Activated CD8-positive, alpha-beta T cell treated with anti-CD3 and anti-CD28 coated beads, Interleukin-2, amount 10 ng/mL, durations not matched to agents 7 days and 5 days (primary cell): ENCODE measurements at regions not wholly inside any gene's neighbourhood (a gene's known extent, or its start where the extent isn't known, plus 50 kb on each side); places are given as distances from the start of the nearest gene placed in this dataset.

Source experiments
- ATAC-seq: fragments of 150-1000 bp; cut with Tn5 transposase; one replicate; pipeline ENCODE4 v1.10.0; 2021; ENCODE audit warnings: moderate library complexity
- CTCF ChIA-PET: fragments of 350-600 bp; sonication (Branson Sonifier 250); formaldehyde crosslinking; loops from one replicate; lab custom pipeline; 2021; ENCODE audit warnings: antibody characterized with exemption; lab: Charles Lee
- POLR2A ChIA-PET: fragments of 350-600 bp; sonication (Branson Sonifier 250); formaldehyde crosslinking; loops from one replicate; lab custom pipeline; 2021; ENCODE audit warnings: antibody characterized with exemption; lab: Charles Lee
- DNase-seq: peaks from one replicate; pipeline ENCODE4 v3.0.0-alpha.2; 2020
- H3K27ac Mint-ChIP-seq: one replicate; pipeline ENCODE4 v1.8.0; 2021; ENCODE audit warnings: mild to moderate bottlenecking, mixed read lengths
- H3K27me3 Mint-ChIP-seq: one replicate; pipeline ENCODE4 v1.8.0; 2021; ENCODE audit warnings: low read depth, mixed read lengths
- H3K36me3 Mint-ChIP-seq: one replicate; pipeline ENCODE4 v1.8.0; 2021; ENCODE audit warnings: low read depth, mixed read lengths
- H3K4me1 Mint-ChIP-seq: one replicate; pipeline ENCODE4 v1.8.0; 2021; ENCODE audit warnings: low read depth, mixed read lengths
- H3K4me3 Mint-ChIP-seq: one replicate; pipeline ENCODE4 v1.8.0; 2021; ENCODE audit warnings: mild to moderate bottlenecking, mixed read lengths
- H3K9me3 Mint-ChIP-seq: one replicate; pipeline ENCODE4 v1.8.0; 2022; ENCODE audit warnings: mixed read lengths; ENCODE audit not compliant: insufficient read depth

DNA sequence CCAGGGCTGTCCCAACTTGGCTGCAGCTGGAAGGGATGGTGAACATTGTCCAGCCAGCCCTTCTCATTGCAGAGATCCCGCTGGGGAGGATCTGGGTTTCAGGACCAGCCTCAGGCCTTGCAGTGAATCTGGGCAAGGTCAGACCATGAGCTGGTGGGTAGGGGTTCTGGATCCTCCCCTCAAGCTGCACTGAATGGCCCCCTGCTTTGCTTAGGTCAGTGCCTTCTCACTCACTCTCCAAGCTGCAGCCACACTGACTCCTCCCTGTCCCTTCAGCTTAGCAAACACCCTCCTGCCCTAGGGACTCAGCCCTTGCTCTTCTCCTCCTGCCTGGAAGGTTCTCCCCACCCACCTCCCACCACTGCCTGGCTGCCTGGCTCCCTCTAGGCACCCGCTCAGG is 95.3 kb upstream of the KCNG1 start:
- Mint-ChIP-seq H3K36me3 (no peaks in the 10 kb centered on the region), H3K27me3 (peaks cover 17% of the 10 kb centered on the region), H3K4me3 (no peak overlapping the region), H3K27ac (no peak overlapping the region), H3K9me3 (no peaks in the 10 kb centered on the region), H3K4me1 (no peaks in the 10 kb centered on the region)
- ATAC-seq (no peak), DNase-seq (no peak)
- ChIA-PET POLR2A (no interaction called here), CTCF (no interaction called here)

DNA sequence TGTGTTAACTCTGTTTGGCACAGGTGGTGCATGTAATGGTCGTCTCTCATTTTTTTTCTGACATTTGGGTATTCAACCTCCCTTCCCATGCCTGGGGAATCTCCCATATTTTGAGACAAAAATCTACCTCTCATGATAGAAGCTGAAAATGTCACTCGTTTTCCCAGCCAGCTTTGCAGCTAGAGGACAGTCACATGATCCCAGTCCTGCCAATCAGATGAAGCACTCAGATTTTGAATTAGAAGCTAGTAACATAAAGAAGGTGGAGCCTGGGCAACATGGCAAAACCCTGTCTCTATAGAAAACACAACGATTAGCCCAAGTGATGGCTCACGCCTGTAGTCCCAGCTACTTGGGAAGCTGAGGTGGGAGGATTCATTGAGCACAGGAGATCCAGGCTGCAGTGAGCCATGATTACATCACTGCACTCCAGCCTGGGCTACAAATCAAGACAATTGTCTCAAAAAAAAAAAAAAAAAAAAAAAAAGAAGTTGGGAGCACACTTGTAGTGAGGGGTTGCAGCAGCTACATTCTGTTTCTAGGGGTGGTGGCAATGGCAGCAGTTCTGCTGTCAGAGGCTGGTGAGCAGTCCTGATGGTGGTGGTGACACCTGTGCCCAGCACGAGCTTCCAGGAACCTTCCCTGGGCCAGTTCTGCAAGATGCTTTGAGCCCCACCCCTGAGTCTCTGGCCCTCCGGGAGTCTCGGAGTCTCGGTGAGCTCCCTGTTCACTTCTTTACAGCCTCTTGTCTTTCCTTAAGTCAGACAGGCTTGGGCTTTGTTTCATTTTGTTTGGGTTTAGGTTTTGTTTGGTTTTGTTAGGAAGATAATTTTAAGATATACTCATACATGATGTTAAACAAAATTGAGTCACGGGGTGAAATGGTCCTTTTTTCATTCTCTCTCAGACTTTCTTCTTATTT is 94.1 kb upstream of the KCNG1 start:
- ChIA-PET POLR2A (no interaction called here), CTCF (interaction anchor here (1.3 kb wide), 1 partner anchor 129 kb away, joined by 3 read pairs; no protein-coding TSS in a partner anchor)
- no peaks in the 10 kb centered on the region for H3K36me3 Mint-ChIP-seq
- peaks cover 6% of the 10 kb centered on the region for H3K27me3 Mint-ChIP-seq
- H3K9me3 Mint-ChIP-seq = no peaks in the 10 kb centered on the region
- ATAC-seq = no peak
- no peaks in the 10 kb centered on the region for H3K4me1 Mint-ChIP-seq
- no peak for DNase-seq
- no peak overlapping the region for H3K4me3 Mint-ChIP-seq
- H3K27ac Mint-ChIP-seq = no peak overlapping the region

DNA sequence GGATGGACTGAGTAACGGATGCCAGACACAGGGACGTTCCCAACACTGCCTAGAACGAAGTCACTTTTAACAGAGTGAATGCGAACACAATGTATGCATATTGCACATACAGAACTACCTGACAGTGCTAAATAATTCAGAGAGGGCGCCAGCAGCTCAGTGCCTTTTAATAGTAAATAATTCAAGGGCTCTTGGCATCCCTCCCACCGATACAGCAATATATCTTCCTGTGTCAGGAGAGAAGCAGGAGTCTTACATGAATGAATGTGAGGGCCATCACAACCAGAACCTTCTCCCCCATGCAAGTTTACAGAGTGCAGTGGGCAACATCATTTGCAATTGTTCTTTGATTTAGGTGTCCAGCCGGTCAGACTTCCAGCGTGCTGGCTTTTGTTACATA is 88.4 kb upstream of the KCNG1 start:
- ATAC-seq = no peak
- no peak overlapping the region for H3K4me3 Mint-ChIP-seq
- DNase-seq = no peak
- POLR2A ChIA-PET = interaction anchor here (0.6 kb wide), 1 partner anchor 1938 kb away, joined by 3 read pairs; no protein-coding TSS in a partner anchor
- H3K4me1 Mint-ChIP-seq = no peaks in the 10 kb centered on the region
- no peaks in the 10 kb centered on the region for H3K9me3 Mint-ChIP-seq
- H3K27me3 Mint-ChIP-seq = peaks cover 15% of the 10 kb centered on the region
- CTCF ChIA-PET = no interaction called here
- no peaks in the 10 kb centered on the region for H3K36me3 Mint-ChIP-seq
- H3K27ac Mint-ChIP-seq = no peak overlapping the region

DNA sequence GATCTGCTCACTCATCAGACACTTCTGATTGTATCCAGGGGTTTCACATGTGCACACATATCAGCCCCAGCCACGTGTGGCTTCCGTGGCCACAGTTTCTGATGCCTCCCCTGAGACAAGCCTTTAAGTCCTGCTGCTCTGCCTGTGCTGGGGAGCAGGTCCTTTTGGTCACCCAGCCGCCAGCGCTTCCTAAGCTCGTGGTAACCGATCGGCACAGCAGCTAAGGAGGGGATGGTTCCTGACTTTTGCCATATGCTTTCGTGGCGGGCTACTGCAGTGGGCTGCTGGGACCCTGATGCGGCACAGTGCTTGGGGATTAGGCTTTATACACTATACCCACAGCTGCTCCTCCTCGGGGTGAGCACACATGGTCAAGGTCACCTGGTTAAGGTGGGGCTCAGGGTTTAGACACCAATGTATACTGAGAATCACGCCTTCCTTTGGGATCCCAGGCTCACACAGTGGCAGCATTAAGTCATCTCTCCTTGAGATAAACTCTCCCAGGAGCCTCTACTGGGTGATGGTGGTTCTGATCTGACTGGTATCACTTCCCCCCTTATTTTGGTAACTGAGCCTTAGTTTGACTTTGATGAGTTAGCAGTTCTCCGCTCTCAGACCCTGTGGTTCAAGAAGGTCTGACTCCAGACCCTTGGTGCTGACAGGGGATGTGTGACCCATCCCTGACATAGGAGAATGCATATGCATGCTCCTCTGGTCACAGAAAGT is 85.9 kb upstream of the KCNG1 start:
- Mint-ChIP-seq H3K36me3 (no peaks in the 10 kb centered on the region), H3K4me3 (no peak overlapping the region), H3K4me1 (no peaks in the 10 kb centered on the region), H3K27ac (no peak overlapping the region), H3K9me3 (no peaks in the 10 kb centered on the region), H3K27me3 (peaks cover 14% of the 10 kb centered on the region)
- ChIA-PET CTCF (no interaction called here), POLR2A (no interaction called here)
- no peak for DNase-seq
- ATAC-seq = no peak

DNA sequence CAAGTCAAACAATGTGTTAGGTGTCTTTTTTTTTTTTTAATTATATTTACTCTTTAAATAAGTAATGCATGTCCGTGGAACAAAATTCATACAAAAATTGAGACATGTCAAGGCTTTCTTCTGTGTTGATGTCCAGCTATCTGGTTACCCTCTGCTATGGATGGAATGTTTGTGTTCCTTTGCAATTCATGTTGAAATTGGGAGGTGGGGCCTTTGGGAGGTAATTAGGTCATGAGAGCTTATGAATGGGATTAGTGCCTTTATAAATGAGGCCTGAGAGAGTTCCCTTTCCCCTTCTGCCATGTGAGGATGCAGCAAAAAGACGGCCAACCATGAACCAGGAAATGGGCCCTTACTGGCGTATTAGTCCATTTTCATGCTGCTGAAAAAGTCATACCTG is 83.1 kb upstream of the KCNG1 start:
- H3K4me1 Mint-ChIP-seq = no peaks in the 10 kb centered on the region
- H3K27me3 Mint-ChIP-seq = peaks cover 14% of the 10 kb centered on the region

DNA sequence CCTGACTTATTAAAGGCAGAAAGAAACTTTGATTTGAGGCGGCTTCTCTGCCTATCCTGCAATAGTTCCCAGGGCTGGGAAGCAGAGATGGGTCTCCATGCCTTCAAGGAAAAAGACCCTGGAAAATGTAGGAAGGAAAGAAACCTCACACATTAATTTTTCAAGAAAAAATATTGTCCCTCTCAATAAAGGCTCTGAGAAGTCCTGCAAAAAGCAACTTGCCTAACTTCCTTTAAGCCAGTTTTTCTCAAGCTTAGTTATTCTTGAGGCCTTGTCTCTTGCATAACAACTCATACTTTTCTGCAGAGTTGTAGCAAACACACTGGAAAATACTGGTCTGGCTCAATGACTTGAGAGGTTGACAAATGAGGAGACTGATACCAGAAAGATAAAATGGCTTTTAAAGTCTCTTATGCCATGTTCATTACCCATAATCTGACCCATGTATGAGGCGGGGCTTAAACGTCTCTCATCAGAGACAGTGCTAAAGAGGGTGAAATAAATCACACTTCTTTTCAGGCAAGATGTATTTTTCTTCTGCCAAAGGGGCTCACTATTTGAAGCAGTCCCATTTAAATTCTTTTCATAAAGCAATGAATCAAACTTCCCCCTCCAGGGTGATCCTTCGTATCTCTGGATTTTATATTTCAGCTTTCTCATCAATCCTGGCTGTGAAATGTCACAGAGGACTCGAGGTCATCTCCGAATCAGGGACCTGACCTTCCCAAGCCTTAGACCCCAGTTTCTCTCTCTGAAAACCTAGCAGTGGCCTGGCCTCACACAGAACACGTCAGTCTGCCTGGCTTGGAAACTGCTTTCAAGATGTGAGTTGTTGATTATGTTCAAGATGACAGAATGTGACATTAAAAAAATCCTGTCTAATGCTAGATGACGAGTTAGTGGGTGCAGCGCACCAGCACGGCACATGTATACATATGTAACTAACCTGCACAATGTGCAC is 82.3 kb upstream of the KCNG1 start:
- CTCF ChIA-PET = no interaction called here

More for the DNA sequence above, 83.1 kb upstream of the KCNG1 start:
- POLR2A ChIA-PET = no interaction called here
- DNase-seq = no peak
- Mint-ChIP-seq H3K4me3 (no peak overlapping the region), H3K9me3 (no peaks in the 10 kb centered on the region), H3K27ac (no peak overlapping the region), H3K36me3 (no peaks in the 10 kb centered on the region)
- CTCF ChIA-PET = no interaction called here
- ATAC-seq = no peak

DNA sequence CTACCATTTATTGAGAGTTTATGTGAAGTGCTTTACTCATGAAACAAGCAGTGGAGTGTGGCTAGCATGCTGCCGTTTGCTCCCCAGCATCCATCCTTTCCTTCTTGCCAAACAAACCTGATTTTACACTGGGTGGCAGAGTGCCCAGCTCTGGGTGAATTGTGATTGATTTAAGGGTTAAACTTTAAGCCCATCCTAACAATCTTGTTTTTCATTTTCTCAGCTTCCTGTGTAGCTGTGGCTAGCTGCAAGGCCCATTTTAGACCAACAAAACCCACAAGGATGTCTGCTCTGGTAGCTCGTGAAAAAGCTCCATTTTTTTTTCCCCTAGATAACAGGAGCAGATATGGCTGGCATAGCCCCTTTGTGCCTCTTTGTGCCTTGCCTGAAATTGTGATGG is 77.7 kb upstream of the KCNG1 start:
- Mint-ChIP-seq H3K27ac (no peak overlapping the region), H3K36me3 (no peaks in the 10 kb centered on the region), H3K4me3 (no peak overlapping the region), H3K27me3 (peaks cover 8% of the 10 kb centered on the region), H3K4me1 (no peaks in the 10 kb centered on the region), H3K9me3 (no peaks in the 10 kb centered on the region)
- no peak for DNase-seq
- POLR2A ChIA-PET = interaction anchor here (0.7 kb wide), 1 partner anchor 27 kb away, joined by 3 read pairs; no protein-coding TSS in a partner anchor
- CTCF ChIA-PET = interaction anchor here (1.1 kb wide), 1 partner anchor 9 kb away, joined by 3 read pairs; no protein-coding TSS in a partner anchor
- no peak for ATAC-seq

More for the DNA sequence above, 82.3 kb upstream of the KCNG1 start:
- ATAC-seq = no peak
- H3K36me3 Mint-ChIP-seq = no peaks in the 10 kb centered on the region
- POLR2A ChIA-PET = no interaction called here
- DNase-seq = no peak
- H3K4me3 Mint-ChIP-seq = no peak overlapping the region
- H3K4me1 Mint-ChIP-seq = no peaks in the 10 kb centered on the region
- no peak overlapping the region for H3K27ac Mint-ChIP-seq
- peaks cover 9% of the 10 kb centered on the region for H3K27me3 Mint-ChIP-seq
- no peaks in the 10 kb centered on the region for H3K9me3 Mint-ChIP-seq

DNA sequence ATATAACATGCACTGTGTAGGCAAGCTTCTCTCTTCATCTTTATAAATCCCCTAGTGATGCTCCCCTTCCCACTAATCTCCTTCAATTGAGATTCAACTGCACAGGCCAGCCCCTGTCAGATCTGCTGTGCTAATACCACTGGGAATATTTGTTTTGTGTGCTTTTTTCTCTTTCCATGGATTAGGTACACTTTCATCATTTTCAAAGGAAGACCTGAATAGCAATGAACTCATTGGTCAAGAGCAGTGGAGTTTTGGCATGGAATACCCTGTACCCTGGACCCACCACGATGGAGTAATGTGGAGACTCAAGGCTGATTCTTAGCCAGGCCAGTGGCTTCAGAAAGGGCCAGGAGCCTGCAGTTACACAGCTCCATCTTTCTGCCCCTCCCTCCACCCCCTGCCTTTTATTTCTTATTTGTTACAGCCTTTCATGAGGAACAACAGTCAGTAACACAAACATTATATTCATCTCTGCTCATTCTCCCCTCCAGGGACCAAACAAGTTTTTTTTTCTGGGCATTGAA is 75.4 kb upstream of the KCNG1 start:
- ChIA-PET POLR2A (no interaction called here), CTCF (no interaction called here)
- Mint-ChIP-seq H3K27ac (no peak overlapping the region), H3K36me3 (no peaks in the 10 kb centered on the region), H3K4me1 (no peaks in the 10 kb centered on the region), H3K9me3 (no peaks in the 10 kb centered on the region), H3K4me3 (no peak overlapping the region), H3K27me3 (peaks cover 21% of the 10 kb centered on the region)
- ATAC-seq (no peak), DNase-seq (no peak)

DNA sequence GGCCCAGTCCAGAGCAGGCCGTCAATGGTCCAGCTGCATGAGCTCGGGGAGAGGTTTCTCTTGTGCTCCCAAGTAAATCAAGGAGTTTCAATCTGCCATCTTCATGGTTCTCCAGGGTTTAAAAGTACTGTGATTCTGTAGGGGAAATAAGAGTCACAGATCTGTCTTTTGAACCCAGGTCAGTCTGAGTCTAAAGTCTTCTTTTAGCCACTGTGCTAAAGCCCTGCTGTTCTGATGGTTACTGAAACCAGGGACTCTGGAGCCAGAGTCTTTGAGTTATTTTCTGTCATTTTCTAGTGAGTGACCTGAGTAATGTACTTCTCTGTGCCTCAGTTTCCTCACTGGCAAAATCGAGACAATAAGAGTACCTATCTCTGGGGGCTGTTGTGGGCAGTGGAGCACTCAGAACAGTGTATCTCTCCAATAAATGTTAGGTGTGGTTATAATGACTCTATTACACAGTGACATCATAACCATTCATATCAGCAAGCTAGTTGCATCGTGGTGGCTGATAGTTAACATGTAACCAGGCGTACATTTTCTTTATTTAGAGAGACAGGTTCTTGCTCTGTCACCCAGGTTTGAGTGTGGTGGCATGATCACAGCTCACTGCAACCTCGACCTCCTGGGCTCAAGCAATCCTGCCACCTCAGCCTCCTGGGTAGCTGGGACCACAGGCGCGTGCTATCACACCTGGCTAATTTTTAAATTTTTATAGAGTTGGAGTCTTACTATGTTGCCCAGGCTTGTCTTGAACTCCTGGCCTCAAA is 74.6 kb upstream of the KCNG1 start:
- ATAC-seq = no peak
- POLR2A ChIA-PET = no interaction called here
- H3K27me3 Mint-ChIP-seq = peaks cover 27% of the 10 kb centered on the region

DNA sequence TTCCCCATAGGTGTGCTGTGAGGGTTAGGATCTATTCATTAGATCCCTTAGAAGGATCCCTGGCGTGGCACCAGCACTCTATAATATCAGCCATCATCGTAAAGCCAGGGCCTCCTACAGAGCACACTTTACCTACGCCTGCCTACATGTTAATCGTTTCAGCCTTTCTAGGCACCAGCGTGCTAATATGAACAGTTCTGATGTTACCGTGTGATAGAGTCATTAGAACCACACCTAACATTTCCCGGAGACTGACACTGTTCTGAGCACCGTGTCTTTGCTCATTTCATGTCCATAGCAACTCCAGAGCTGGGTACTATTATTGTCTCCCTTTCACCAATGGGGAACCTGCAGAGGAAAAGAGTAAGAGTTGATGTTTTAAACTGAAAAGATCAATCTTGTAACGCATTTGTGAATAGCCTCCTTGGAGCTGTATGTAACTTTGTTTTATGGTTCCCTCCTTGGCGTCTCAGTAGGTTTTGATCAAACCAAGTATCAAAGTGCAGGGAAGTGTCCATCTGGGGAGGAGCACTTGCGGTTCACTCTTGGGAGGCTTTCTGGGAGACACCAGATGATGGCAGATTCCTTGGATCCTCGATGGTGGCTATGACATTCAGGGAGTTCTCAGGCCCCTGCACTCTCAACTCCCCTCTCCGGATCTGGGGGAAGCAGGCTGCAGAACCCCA is 73.8 kb upstream of the KCNG1 start:
- Mint-ChIP-seq H3K9me3 (no peaks in the 10 kb centered on the region), H3K27me3 (peaks cover 35% of the 10 kb centered on the region), H3K27ac (no peak overlapping the region), H3K4me1 (peaks cover 4% of the 10 kb centered on the region), H3K4me3 (no peak overlapping the region), H3K36me3 (no peaks in the 10 kb centered on the region)
- ChIA-PET POLR2A (no interaction called here), CTCF (no interaction called here)
- ATAC-seq (no peak), DNase-seq (no peak)

More for the DNA sequence above, 74.6 kb upstream of the KCNG1 start:
- H3K9me3 Mint-ChIP-seq = no peaks in the 10 kb centered on the region
- no peaks in the 10 kb centered on the region for H3K36me3 Mint-ChIP-seq
- no peak for DNase-seq
- peaks cover 1% of the 10 kb centered on the region for H3K4me1 Mint-ChIP-seq
- H3K4me3 Mint-ChIP-seq = no peak overlapping the region
- CTCF ChIA-PET = no interaction called here
- no peak overlapping the region for H3K27ac Mint-ChIP-seq
